KOPT-K1 (cell line): ENCODE measurements at regions not wholly inside any gene's neighbourhood (a gene's known extent, or its start where the extent isn't known, plus 50 kb on each side); places are given as distances from the start of the nearest gene placed in this dataset.
"Not testable (repeated sequence)": the region's sequence is repeated elsewhere in the genome, so short reads cannot be mapped to it uniquely, and the experiment has no call there.

Experiments
- H3K27ac ChIP-seq: fragments of 200-600 bp; sonication (generic); 2 replicates; pipeline ENCODE4 v1.5.1; 2016; ENCODE audit warnings: antibody characterized with exemption, mild to moderate bottlenecking, low read depth, low read length; ENCODE audit not compliant: poor library complexity, severe bottlenecking
- H3K36me3 ChIP-seq: fragments of 200-600 bp; sonication (generic); 2 replicates; pipeline ENCODE4 v1.5.1; 2017; ENCODE audit warnings: antibody characterized with exemption, mild to moderate bottlenecking, low read length, moderate library complexity; ENCODE audit not compliant: insufficient read depth
- H3K9me3 ChIP-seq: fragments of 200-600 bp; sonication (generic); 2 replicates; pipeline ENCODE4 v1.5.1; 2017; ENCODE audit warnings: antibody characterized with exemption, low read length, mild to moderate bottlenecking; ENCODE audit not compliant: insufficient read depth, poor library complexity, severe bottlenecking

GRCh38 chr14:21861153-21861552, 187.5 kb upstream of the OR4E1 start:
- Histone ChIP-seq H3K9me3 (no peaks in the 10 kb centered on the region), H3K27ac (no peak overlapping the region), H3K36me3 (no peaks in the 10 kb centered on the region)

- no peaks in the 10 kb centered on the region for H3K36me3 ChIP-seq
These were observed 186.6 kb upstream of the OR4E1 start for GRCh38 chr14:21860172-21860571.

GRCh38 chr14:21852775-21853174, 179.2 kb upstream of the OR4E1 start:
- Histone ChIP-seq H3K27ac (no peak overlapping the region), H3K9me3 (no peaks in the 10 kb centered on the region), H3K36me3 (no peaks in the 10 kb centered on the region)

More at GRCh38 chr14:21860172-21860571, 186.6 kb upstream of the OR4E1 start:
- Histone ChIP-seq H3K9me3 (no peaks in the 10 kb centered on the region), H3K27ac (no peak overlapping the region)

GRCh38 chr14:21852061-21852664, 178.5 kb upstream of the OR4E1 start:
- no peak overlapping the region for H3K27ac ChIP-seq
- H3K36me3 ChIP-seq, result no peaks in the 10 kb centered on the region
- no peaks in the 10 kb centered on the region for H3K9me3 ChIP-seq

GRCh38 chr14:21846902-21847301, 173.3 kb upstream of the OR4E1 start:
- not testable (repeated sequence) for H3K9me3 ChIP-seq, H3K27ac ChIP-seq, H3K36me3 ChIP-seq

- no peaks in the 10 kb centered on the region for H3K36me3 ChIP-seq
- no peak overlapping the region for H3K27ac ChIP-seq
- H3K9me3 ChIP-seq, result no peaks in the 10 kb centered on the region
These were observed 172.7 kb upstream of the OR4E1 start for GRCh38 chr14:21846227-21846885.

GRCh38 chr14:21840765-21841164, 167.1 kb upstream of the OR4E1 start:
- Histone ChIP-seq H3K27ac (no peak overlapping the region), H3K9me3 (peaks cover 10% of the 10 kb centered on the region), H3K36me3 (no peaks in the 10 kb centered on the region)

- Histone ChIP-seq H3K9me3 (peaks cover 25% of the 10 kb centered on the region), H3K27ac (no peak overlapping the region), H3K36me3 (no peaks in the 10 kb centered on the region)
These were observed 160.2 kb upstream of the OR4E1 start for GRCh38 chr14:21833836-21834235.

GRCh38 chr14:21825845-21826244, 152.2 kb upstream of the OR4E1 start:
- H3K27ac ChIP-seq, result no peak overlapping the region
- no peaks in the 10 kb centered on the region for H3K36me3 ChIP-seq
- no peaks in the 10 kb centered on the region for H3K9me3 ChIP-seq

GRCh38 chr14:21825149-21825743, 151.6 kb upstream of the OR4E1 start:
- no peaks in the 10 kb centered on the region for H3K36me3 ChIP-seq
- H3K9me3 ChIP-seq, result no peaks in the 10 kb centered on the region

GRCh38 chr14:21822109-21822508, 148.5 kb upstream of the OR4E1 start:
- Histone ChIP-seq H3K36me3 (no peaks in the 10 kb centered on the region), H3K27ac (no peak overlapping the region), H3K9me3 (peaks cover 2% of the 10 kb centered on the region)

More at GRCh38 chr14:21825149-21825743, 151.6 kb upstream of the OR4E1 start:
- no peak overlapping the region for H3K27ac ChIP-seq

GRCh38 chr14:21820631-21821030, 147.0 kb upstream of the OR4E1 start:
- Histone ChIP-seq H3K9me3 (peaks cover 5% of the 10 kb centered on the region), H3K27ac (no peak overlapping the region), H3K36me3 (no peaks in the 10 kb centered on the region)

- H3K27ac ChIP-seq, H3K9me3 ChIP-seq, H3K36me3 ChIP-seq: not testable (repeated sequence)
These were observed 146.3 kb upstream of the OR4E1 start for GRCh38 chr14:21819891-21820290.

GRCh38 chr14:21817010-21817409, 143.4 kb upstream of the OR4E1 start:
- H3K36me3 ChIP-seq, H3K27ac ChIP-seq, H3K9me3 ChIP-seq: not testable (repeated sequence)

- no peak overlapping the region for H3K27ac ChIP-seq
- no peaks in the 10 kb centered on the region for H3K36me3 ChIP-seq
- no peaks in the 10 kb centered on the region for H3K9me3 ChIP-seq
These were observed 134.4 kb upstream of the OR4E1 start for GRCh38 chr14:21807975-21808374.

- Histone ChIP-seq H3K9me3 (no peaks in the 10 kb centered on the region), H3K36me3 (no peaks in the 10 kb centered on the region), H3K27ac (no peak overlapping the region)
These were observed 131.4 kb upstream of the OR4E1 start for GRCh38 chr14:21804981-21805380.
